K562 (cell line): ENCODE measurements at regions not wholly inside any gene's neighbourhood (a gene's known extent, or its start where the extent isn't known, plus 50 kb on each side); places are given as distances from the start of the nearest gene placed in this dataset.

Experiments
- BACH1 ChIP-seq: fragments of 200-800 bp; sonication (Bioruptor generic); IDR thresholded peaks from 2 replicates; pipeline ENCODE4 v1.6.1; 2016; ENCODE audit warnings: missing genetic modification characterization, missing compliant biosample characterization
- BRCA1 ChIP-seq, 2 experiments: fragments of 450-650 bp in 1 of 2; sonication (generic) in 1 of 2; formaldehyde crosslinking in 1 of 2; IDR thresholded peaks; 2 replicates each; pipeline versions ENCODE4 v1.5.0 to v1.6.1; 2017 to 2020; ENCODE audit warnings: mild to moderate bottlenecking in 1 of 2, missing genetic modification reagents in 1 of 2
- EP300 ChIP-seq: IDR thresholded peaks from 2 replicates; pipeline ENCODE4 v1.6.1; 2012; ENCODE audit warnings: low read length, improper control_type of control experiment
- JUN ChIP-seq, 2 experiments: sonication (generic) in 1 of 2; formaldehyde crosslinking in 1 of 2; IDR thresholded peaks; 2 replicates each; pipeline versions ENCODE4 v1.6.1 to v1.8.0; 2012 to 2022; ENCODE audit warnings: borderline replicate concordance in 2 of 2, mild to moderate bottlenecking in 2 of 2, improper control_type of control experiment in 1 of 2, low read depth in 1 of 2, low read length in 1 of 2, missing genetic modification reagents in 1 of 2
- MAX ChIP-seq: sonication (generic); formaldehyde crosslinking; IDR thresholded peaks from 2 replicates; pipeline ENCODE4 v1.9.0; 2022; ENCODE audit warnings: mild to moderate bottlenecking, missing genetic modification reagents
- MAZ ChIP-seq, 2 experiments: fragments of 450-650 bp in 1 of 2; sonication (generic) in 1 of 2; formaldehyde crosslinking; IDR thresholded peaks in 1 of 2; conservative IDR thresholded peaks in 1 of 2; 2 replicates each; pipeline versions ENCODE4 v1.4.0 to v1.5.0; 2020; ENCODE audit warnings: mild to moderate bottlenecking in 1 of 2, missing genetic modification reagents in 1 of 2
- NCOA1 ChIP-seq: fragments of 450-650 bp; IDR thresholded peaks from 2 replicates; pipeline ENCODE4 v1.6.1; 2016; ENCODE audit warnings: low read depth
- PREB ChIP-seq: sonication (generic); formaldehyde crosslinking; IDR thresholded peaks from 2 replicates; pipeline ENCODE4 v1.8.1; 2023; ENCODE audit warnings: mild to moderate bottlenecking, missing genetic modification reagents
- SIRT6 ChIP-seq: IDR thresholded peaks from one replicate; pipeline ENCODE4 v1.6.1; 2012; ENCODE audit warnings: low read depth, mild to moderate bottlenecking, control low read depth, inconsistent platforms, low read length, moderate library complexity
- TGIF2 ChIP-seq: sonication (generic); formaldehyde crosslinking; IDR thresholded peaks from 2 replicates; pipeline ENCODE4 v1.8.1; 2022; ENCODE audit warnings: mild to moderate bottlenecking, missing genetic modification reagents, moderate library complexity
- TF ChIP-seq, protein P1 (sequence below): sonication (generic); formaldehyde crosslinking; IDR thresholded peaks from 2 replicates; pipeline ENCODE4 v1.8.1; 2023; ENCODE audit warnings: mild to moderate bottlenecking, missing genetic modification reagents
- TF ChIP-seq, protein P2 (sequence below), 3 experiments: IDR thresholded peaks in 2 of 3; conservative IDR thresholded peaks in 1 of 3; 2 replicates each; pipeline ENCODE4 v1.5.1; 2011 to 2012; ENCODE audit warnings: low read length in 3 of 3, mild to moderate bottlenecking in 3 of 3, control low read depth in 2 of 3, improper control_type of control experiment in 1 of 3, inconsistent platforms in 1 of 3, low read depth in 1 of 3, mixed read lengths in 1 of 3, moderate library complexity in 1 of 3; ENCODE audit not compliant: insufficient read depth in 2 of 3

DNA sequence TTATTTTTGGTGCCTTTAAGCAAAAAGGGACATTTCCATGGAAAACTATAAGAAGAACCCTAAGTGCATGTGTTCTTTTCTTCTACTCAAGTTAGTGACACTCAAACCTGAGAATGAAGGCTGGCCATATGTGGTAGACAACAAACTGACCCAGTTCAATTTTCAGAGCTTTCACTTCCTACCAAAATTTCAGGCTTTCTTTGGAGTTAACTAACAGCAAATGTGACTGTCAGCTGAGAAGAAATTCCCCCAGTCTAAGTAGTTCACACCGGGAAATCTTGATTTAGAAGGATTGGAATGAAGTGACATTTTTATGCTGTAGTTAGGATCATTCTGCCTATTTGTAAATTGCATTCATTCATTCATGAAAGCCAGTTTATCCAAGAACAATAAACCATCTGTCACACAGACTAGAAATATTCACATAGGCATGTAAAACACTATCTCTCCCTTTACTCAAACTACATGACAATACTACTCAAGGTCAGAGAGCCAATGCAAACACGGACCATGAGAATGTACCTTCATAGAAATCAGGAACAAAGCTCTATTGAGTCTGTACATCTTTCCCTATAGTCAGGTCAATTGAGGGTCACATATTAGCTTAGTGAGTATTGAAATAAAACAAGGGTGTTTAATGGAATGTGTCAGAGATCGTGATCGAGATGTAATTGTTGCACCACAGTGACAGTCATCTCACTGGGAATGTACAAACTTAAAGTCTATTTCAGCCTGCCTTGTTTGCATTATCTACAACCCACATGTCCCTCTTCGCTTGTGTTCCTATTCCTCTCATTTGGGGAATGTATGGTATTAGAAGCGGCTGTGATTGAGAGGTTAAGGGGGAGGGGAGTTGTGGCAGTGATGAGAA lies 113.8 kb upstream of the TGFBR2 start:
- TF ChIP-seq, protein P1, sequence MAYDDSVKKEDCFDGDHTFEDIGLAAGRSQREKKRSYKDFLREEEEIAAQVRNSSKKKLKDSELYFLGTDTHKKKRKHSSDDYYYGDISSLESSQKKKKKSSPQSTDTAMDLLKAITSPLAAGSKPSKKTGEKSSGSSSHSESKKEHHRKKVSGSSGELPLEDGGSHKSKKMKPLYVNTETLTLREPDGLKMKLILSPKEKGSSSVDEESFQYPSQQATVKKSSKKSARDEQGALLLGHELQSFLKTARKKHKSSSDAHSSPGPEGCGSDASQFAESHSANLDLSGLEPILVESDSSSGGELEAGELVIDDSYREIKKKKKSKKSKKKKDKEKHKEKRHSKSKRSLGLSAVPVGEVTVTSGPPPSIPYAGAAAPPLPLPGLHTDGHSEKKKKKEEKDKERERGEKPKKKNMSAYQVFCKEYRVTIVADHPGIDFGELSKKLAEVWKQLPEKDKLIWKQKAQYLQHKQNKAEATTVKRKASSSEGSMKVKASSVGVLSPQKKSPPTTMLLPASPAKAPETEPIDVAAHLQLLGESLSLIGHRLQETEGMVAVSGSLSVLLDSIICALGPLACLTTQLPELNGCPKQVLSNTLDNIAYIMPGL (CRISPR knock-in tag): no peak
- TF ChIP-seq MAZ (CRISPR knock-in tag; conservative IDR thresholded peaks at IDR 0.05 in 1 of 2, IDR thresholded peaks at IDR 0.05 in 1 of 2) (no peak), MAX (CRISPR knock-in tag) (no peak), TGIF2 (CRISPR knock-in tag) (no peak), BACH1 (tag) (no peak), BRCA1 (IDR thresholded peaks at IDR 0.05) (no peak), BRCA1 (CRISPR knock-in tag; IDR thresholded peaks at IDR 0.05) (no peak), NCOA1 (no peak), PREB (CRISPR knock-in tag) (no peak), JUN (IDR thresholded peaks at IDR 0.05; ENCODE audit: borderline replicate concordance, low read depth, low read length) (no peak), JUN (CRISPR knock-in tag; IDR thresholded peaks at IDR 0.05; ENCODE audit: borderline replicate concordance) (no peak), SIRT6 (no peak), EP300 (no peak)
- TF ChIP-seq, protein P2, sequence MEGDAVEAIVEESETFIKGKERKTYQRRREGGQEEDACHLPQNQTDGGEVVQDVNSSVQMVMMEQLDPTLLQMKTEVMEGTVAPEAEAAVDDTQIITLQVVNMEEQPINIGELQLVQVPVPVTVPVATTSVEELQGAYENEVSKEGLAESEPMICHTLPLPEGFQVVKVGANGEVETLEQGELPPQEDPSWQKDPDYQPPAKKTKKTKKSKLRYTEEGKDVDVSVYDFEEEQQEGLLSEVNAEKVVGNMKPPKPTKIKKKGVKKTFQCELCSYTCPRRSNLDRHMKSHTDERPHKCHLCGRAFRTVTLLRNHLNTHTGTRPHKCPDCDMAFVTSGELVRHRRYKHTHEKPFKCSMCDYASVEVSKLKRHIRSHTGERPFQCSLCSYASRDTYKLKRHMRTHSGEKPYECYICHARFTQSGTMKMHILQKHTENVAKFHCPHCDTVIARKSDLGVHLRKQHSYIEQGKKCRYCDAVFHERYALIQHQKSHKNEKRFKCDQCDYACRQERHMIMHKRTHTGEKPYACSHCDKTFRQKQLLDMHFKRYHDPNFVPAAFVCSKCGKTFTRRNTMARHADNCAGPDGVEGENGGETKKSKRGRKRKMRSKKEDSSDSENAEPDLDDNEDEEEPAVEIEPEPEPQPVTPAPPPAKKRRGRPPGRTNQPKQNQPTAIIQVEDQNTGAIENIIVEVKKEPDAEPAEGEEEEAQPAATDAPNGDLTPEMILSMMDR (IDR thresholded peaks at IDR 0.05 in 2 of 3, conservative IDR thresholded peaks at IDR 0.05 in 1 of 3; ENCODE audit: insufficient read depth in 2 of 3, low read depth in 1 of 3, low read length in 3 of 3): no peak
